ENCODE measurements at regions not wholly inside any gene's neighbourhood (a gene's known extent, or its start where the extent isn't known, plus 50 kb on each side); places are given as distances from the start of the nearest gene placed in this dataset.

- TF ChIP-seq EZH2 (IDR thresholded peaks at IDR 0.05) (no peak), POLR2AphosphoS5 (IDR thresholded peaks at IDR 0.05; ENCODE audit: borderline replicate concordance, low read depth, low read length) (no peak), FOXP2 (optimal IDR thresholded peaks at IDR 0.05; ENCODE audit: control extremely low read depth, extremely low read length, insufficient read depth) (no peak)
Measured at GRCh38 chr9:109624143-109624542, 126.0 kb upstream of the PTPN3 start.

All from SK-N-MC (cell line).